H1 (cell line): ENCODE measurements at regions not wholly inside any gene's neighbourhood (a gene's known extent, or its start where the extent isn't known, plus 50 kb on each side); places are given as distances from the start of the nearest gene placed in this dataset.

ENCODE experiments used
- CTCF ChIA-PET: fragments of 300-600 bp; sonication (Branson Sonifier 250); formaldehyde crosslinking; loops from one replicate; lab custom pipeline; 2021; ENCODE audit not compliant: partially characterized antibody; lab: Charles Lee
- POLR2A ChIA-PET: fragments of 300-600 bp; sonication (Branson Sonifier 250); formaldehyde crosslinking; loops from one replicate; lab custom pipeline; 2021; ENCODE audit warnings: inconsistent platforms; ENCODE audit not compliant: partially characterized antibody; lab: Charles Lee
- DNase-seq, 2 experiments: peaks; one replicate each; pipeline versions ENCODE4 v3.0.0 to v3.0.0-alpha.2; 2010 to 2022; ENCODE audit warnings: low spot score in 2 of 2, low read depth in 1 of 2, mixed read lengths in 1 of 2
- FAIRE-seq: peaks from 2 replicates; lab custom pipeline; 2011; peaks lifted over from hg19 to GRCh38; lab: Jason Lieb, UNC
- H2AFZ ChIP-seq: 2 replicates; pipeline ENCODE4 v1.8.1; 2012; ENCODE audit warnings: low read length, inconsistent platforms
- H2AK5ac ChIP-seq: 2 replicates; pipeline ENCODE4 v1.6.1; 2013; ENCODE audit warnings: low read depth, low read length
- H2BK120ac ChIP-seq: replicated peaks from 2 replicates; pipeline ENCODE3; 2013; ENCODE audit warnings: low read depth, low read length, inconsistent platforms
- H2BK12ac ChIP-seq: 2 replicates; pipeline ENCODE4 v1.6.1; 2013; ENCODE audit warnings: low read depth, low read length
- H2BK15ac ChIP-seq: 2 replicates; pipeline ENCODE4 v1.6.1; 2013; ENCODE audit warnings: low read length
- H2BK20ac ChIP-seq: 2 replicates; pipeline ENCODE4 v1.6.1; 2013; ENCODE audit warnings: low read length
- H2BK5ac ChIP-seq: 2 replicates; pipeline ENCODE4 v1.6.1; 2013; ENCODE audit warnings: low read depth, low read length
- H3K14ac ChIP-seq: 2 replicates; pipeline ENCODE4 v1.6.1; 2013; ENCODE audit warnings: inconsistent platforms; ENCODE audit not compliant: insufficient read length
- H3K18ac ChIP-seq: 2 replicates; pipeline ENCODE4 v1.6.1; 2013; ENCODE audit warnings: low read length; ENCODE audit errors: extremely low read depth
- H3K23ac ChIP-seq: 2 replicates; pipeline ENCODE4 v1.6.1; 2013; ENCODE audit warnings: inconsistent platforms; ENCODE audit not compliant: insufficient read length
- H3K23me2 ChIP-seq: 2 replicates; pipeline ENCODE4 v1.6.1; 2013; ENCODE audit warnings: low read depth, low read length
- H3K27ac ChIP-seq: 2 replicates; pipeline ENCODE4 v1.6.1; 2011; ENCODE audit warnings: low read depth, low read length, inconsistent platforms
- H3K27me3 ChIP-seq, 4 experiments: replicated peaks in 1 of 4; 1 replicate in 1 of 4; 2 replicates in 3 of 4; pipeline versions ENCODE4 v1.6.1 to v1.8.1; 2011 to 2013; ENCODE audit warnings: low read length in 3 of 4, mild to moderate bottlenecking in 3 of 4, inconsistent platforms in 2 of 4, mixed read lengths in 2 of 4, moderate library complexity in 1 of 4; ENCODE audit not compliant: control insufficient read depth in 3 of 4, insufficient read depth in 3 of 4; ENCODE audit errors: extremely low read depth in 1 of 4
- H3K36me3 ChIP-seq, 4 experiments: 2 replicates each; pipeline versions ENCODE4 v1.6.1 to v1.8.1; 2011 to 2013; ENCODE audit warnings: mild to moderate bottlenecking in 4 of 4, low read length in 3 of 4, moderate library complexity in 2 of 4, control low read depth in 1 of 4, inconsistent platforms in 1 of 4; ENCODE audit not compliant: insufficient read depth in 4 of 4, control insufficient read depth in 2 of 4
- H3K4ac ChIP-seq: replicated peaks from 2 replicates; pipeline ENCODE3; 2013; ENCODE audit warnings: low read length, low read depth, mixed read lengths, inconsistent platforms; ENCODE audit not compliant: insufficient read length
- H3K4me1 ChIP-seq, 4 experiments: replicated peaks in 1 of 4; 1 replicate in 1 of 4; 2 replicates in 3 of 4; pipeline versions ENCODE4 v1.6.1 to v1.8.1; 2011 to 2013; ENCODE audit warnings: low read length in 3 of 4, inconsistent platforms in 2 of 4, mixed read lengths in 1 of 4; ENCODE audit not compliant: insufficient read depth in 4 of 4, control insufficient read depth in 3 of 4
- H3K4me2 ChIP-seq, 2 experiments: 2 replicates each; pipeline versions ENCODE4 v1.6.1 to v1.8.1; 2011 to 2013; ENCODE audit warnings: low read depth in 2 of 2, low read length in 2 of 2, control low read depth in 1 of 2, inconsistent platforms in 1 of 2, mild to moderate bottlenecking in 1 of 2; ENCODE audit not compliant: insufficient read depth in 1 of 2
- H3K4me3 ChIP-seq, 4 experiments: fragments of 200-600, 300-600 bp in 1 of 4; sonication (generic), shearing (Covaris generic), sonication (Bioruptor Twin) in 1 of 4; 2 replicates each; pipeline versions ENCODE4 v1.5.1 to v1.8.1; 2011 to 2016; ENCODE audit warnings: low read length in 4 of 4, low read depth in 3 of 4, control low read depth in 2 of 4, inconsistent platforms in 2 of 4, mild to moderate bottlenecking in 2 of 4, mixed read lengths in 1 of 4, moderate library complexity in 1 of 4; ENCODE audit not compliant: insufficient read depth in 2 of 4; ENCODE audit errors: extremely low read depth in 1 of 4
- H3K56ac ChIP-seq: replicated peaks from 2 replicates; pipeline ENCODE3; 2013; ENCODE audit warnings: low read depth, mild to moderate bottlenecking, mixed read lengths, low read length, inconsistent platforms; ENCODE audit not compliant: insufficient read length
- H3K79me1 ChIP-seq: 2 replicates; pipeline ENCODE4 v1.6.1; 2013; ENCODE audit warnings: low read depth, low read length, control low read depth
- H3K79me2 ChIP-seq, 2 experiments: 2 replicates each; pipeline versions ENCODE4 v1.6.1 to v1.8.1; 2012 to 2013; ENCODE audit warnings: low read length in 2 of 2, mild to moderate bottlenecking in 2 of 2, inconsistent platforms in 1 of 2; ENCODE audit not compliant: insufficient read depth in 2 of 2, control insufficient read depth in 1 of 2
- H3K9ac ChIP-seq, 4 experiments: replicated peaks in 1 of 4; 1 replicate in 1 of 4; 2 replicates in 3 of 4; pipeline versions ENCODE4 v1.6.1 to v1.8.1; 2011 to 2013; ENCODE audit warnings: low read depth in 3 of 4, low read length in 3 of 4, control low read depth in 2 of 4, mild to moderate bottlenecking in 2 of 4, moderate library complexity in 2 of 4, inconsistent platforms in 1 of 4; ENCODE audit errors: extremely low read depth in 1 of 4
- H3K9me3 ChIP-seq, 2 experiments: 2 replicates each; pipeline versions ENCODE4 v1.6.1 to v1.8.1; 2012 to 2013; ENCODE audit warnings: mild to moderate bottlenecking in 2 of 2, moderate library complexity in 2 of 2, control low read depth in 1 of 2, inconsistent platforms in 1 of 2, low read depth in 1 of 2, low read length in 1 of 2, mixed read lengths in 1 of 2; ENCODE audit not compliant: insufficient read depth in 2 of 2
- H4K20me1 ChIP-seq, 2 experiments: replicated peaks in 1 of 2; 2 replicates each; pipeline versions ENCODE3 to v1.8.1; 2011 to 2013; ENCODE audit warnings: inconsistent platforms in 2 of 2, low read length in 2 of 2, mild to moderate bottlenecking in 1 of 2; ENCODE audit not compliant: insufficient read depth in 2 of 2, control insufficient read depth in 1 of 2
- H4K5ac ChIP-seq: 2 replicates; pipeline ENCODE4 v1.6.1; 2013; ENCODE audit warnings: low read length, low read depth, mixed read lengths, inconsistent platforms; ENCODE audit not compliant: insufficient read length
- H4K8ac ChIP-seq: 2 replicates; pipeline ENCODE4 v1.8.0; 2013; ENCODE audit warnings: mild to moderate bottlenecking, moderate library complexity, low read length, inconsistent platforms; ENCODE audit not compliant: insufficient read depth; ENCODE audit errors: extremely low read depth
- H4K91ac ChIP-seq: replicated peaks from 2 replicates; pipeline ENCODE3; 2013; ENCODE audit warnings: low read length, mixed read lengths, inconsistent platforms; ENCODE audit not compliant: insufficient read length
- CHD2 ChIP-seq: IDR thresholded peaks from 2 replicates; pipeline ENCODE4 v1.6.1; 2012; ENCODE audit warnings: low read length, improper control_type of control experiment
- E2F6 ChIP-seq: IDR thresholded peaks from 2 replicates; pipeline ENCODE4 v1.6.1; 2012; ENCODE audit warnings: inconsistent platforms
- EGR1 ChIP-seq: IDR thresholded peaks from 2 replicates; pipeline ENCODE4 v1.6.1; 2011; ENCODE audit warnings: low read depth, low read length, borderline replicate concordance
- FOSL1 ChIP-seq: IDR thresholded peaks from 2 replicates; pipeline ENCODE4 v1.6.1; 2011; ENCODE audit warnings: mild to moderate bottlenecking, low read depth, low read length, moderate library complexity; ENCODE audit not compliant: insufficient read depth
- JUND ChIP-seq: IDR thresholded peaks from 2 replicates; pipeline ENCODE4 v1.6.1; 2011; ENCODE audit warnings: mild to moderate bottlenecking, improper control_type of control experiment, low read length
- KDM5A ChIP-seq: fragments of 200-600 bp; IDR thresholded peaks from 2 replicates; pipeline ENCODE4 v1.7.1; 2012; ENCODE audit warnings: mild to moderate bottlenecking, low read length, inconsistent platforms, mixed read lengths
- NANOG ChIP-seq: IDR thresholded peaks from 2 replicates; pipeline ENCODE4 v1.6.1; 2011; ENCODE audit warnings: low read length, low read depth, mild to moderate bottlenecking, inconsistent platforms; ENCODE audit not compliant: insufficient read depth, poor library complexity, severe bottlenecking
- POLR2AphosphoS5 ChIP-seq: IDR thresholded peaks from 2 replicates; pipeline ENCODE4 v1.6.1; 2011; ENCODE audit warnings: low read depth, low read length
- SAP30 ChIP-seq: fragments of 300-600 bp; sonication (generic); IDR thresholded peaks from 2 replicates; pipeline ENCODE4 v1.7.1; 2012; ENCODE audit warnings: low read length, moderate library complexity, mild to moderate bottlenecking, inconsistent platforms; ENCODE audit not compliant: insufficient read depth, insufficient replicate concordance
- SP1 ChIP-seq: IDR thresholded peaks from 2 replicates; pipeline ENCODE4 v1.6.1; 2011; ENCODE audit warnings: low read depth, low read length
- TBP ChIP-seq: IDR thresholded peaks from 2 replicates; pipeline ENCODE4 v1.6.1; 2011; ENCODE audit warnings: low read depth, low read length, improper control_type of control experiment
- TCF12 ChIP-seq: IDR thresholded peaks from 2 replicates; pipeline ENCODE4 v1.6.1; 2011; ENCODE audit warnings: low read depth, mild to moderate bottlenecking, low read length
- ZNF274 ChIP-seq: IDR thresholded peaks from 2 replicates; pipeline ENCODE4 v1.7.0; 2012; ENCODE audit warnings: low read length, borderline replicate concordance; ENCODE audit errors: extremely low read depth
- WGBS, 2 experiments: shearing (Covaris generic) in 1 of 2; methylation state at CpG; one replicate each; pipeline versions ENCODE4 v1.1.6 to v1.1.7; 2013 to 2015; ENCODE audit warnings: low lambda C conversion rate in 2 of 2, mixed read lengths in 2 of 2, inconsistent platforms in 1 of 2, low coverage in 1 of 2, missing lambda C conversion rate in 1 of 2; ENCODE audit not compliant: insufficient replicate concordance in 2 of 2, insufficient coverage in 1 of 2, insufficient read length in 1 of 2; ENCODE audit errors: extremely low coverage in 1 of 2, missing lambda C conversion rate in 1 of 2; 5-methylcytosine and 5-hydroxymethylcytosine counted together

GRCh38 chr3:78035131-78035641 lies 995.3 kb downstream of the ROBO2 start:
- no peaks in the 10 kb centered on the region for H3K27me3 ChIP-seq
- no peak overlapping the region for H4K5ac ChIP-seq
- POLR2A ChIA-PET, result no interaction called here
- H3K4ac ChIP-seq, result no peak overlapping the region
- DNase-seq (no peak), FAIRE-seq (no peak)
- no peak overlapping the region for H2BK20ac ChIP-seq
- 19% methylated on average over 7 of the region's 7 CpGs; no CpG with 5 or more reads in 1 of the 2 experiments for WGBS, 2 experiments
- H2BK15ac ChIP-seq, result no peak overlapping the region
- H3K18ac ChIP-seq, result no peak overlapping the region
- CTCF ChIA-PET, result interaction anchor here (0.8 kb wide), 1 partner anchor 32 kb away, joined by 3 read pairs; no protein-coding TSS in a partner anchor
- no peaks in the 10 kb centered on the region for H4K20me1 ChIP-seq
- no peaks in the 10 kb centered on the region for H3K79me1 ChIP-seq
- no peak overlapping the region for H3K27ac ChIP-seq
- no peak overlapping the region for H4K91ac ChIP-seq
- H3K4me1 ChIP-seq, result peaks cover 0 to 10% (median 1%) of the 10 kb centered on the region in 4 experiments; a peak in 2 of 7 replicates
- no peak overlapping the region for H4K8ac ChIP-seq
- H3K56ac ChIP-seq, result no peak overlapping the region
- no peak overlapping the region for H2AK5ac ChIP-seq
- peak overlapping the region in 1 of 4 experiments; percentile 17; a peak in 2 of 8 replicates for H3K4me3 ChIP-seq
- H2BK5ac ChIP-seq, result no peak overlapping the region
- H2BK120ac ChIP-seq, result no peak overlapping the region
- no peak overlapping the region for H3K9ac ChIP-seq
- H3K36me3 ChIP-seq, result no peaks in the 10 kb centered on the region
- H3K79me2 ChIP-seq, result no peaks in the 10 kb centered on the region
- no peak overlapping the region for H3K23ac ChIP-seq
- H3K4me2 ChIP-seq, result peak overlapping the region; percentile 41 to 50
- no peak overlapping the region for H2BK12ac ChIP-seq
- no peak overlapping the region for H2AFZ ChIP-seq
- H3K9me3 ChIP-seq, result no peaks in the 10 kb centered on the region
- no peak overlapping the region for H3K14ac ChIP-seq
- H3K23me2 ChIP-seq, result no peaks in the 10 kb centered on the region
- TF ChIP-seq SP1 (no peak), CHD2 (no peak), KDM5A (no peak), TBP (no peak), TCF12 (no peak), JUND (no peak), FOSL1 (no peak), ZNF274 (no peak), EGR1 (no peak), E2F6 (no peak), SAP30 (no peak), POLR2AphosphoS5 (no peak), NANOG (no peak)
